Right lobe of liver (tissue), 6 donors: ENCODE measurements at regions not wholly inside any gene's neighbourhood (a gene's known extent, or its start where the extent isn't known, plus 50 kb on each side); places are given as distances from the start of the nearest gene placed in this dataset.

Source experiments
- ATAC-seq, 4 donors: fragments of 200-7000 bp; cut with Tn5 transposase; one replicate each; pipeline ENCODE4 v1.9.1; 2020; ENCODE audit warnings: mild to moderate bottlenecking in 4 of 4, moderate library complexity in 4 of 4
- DNase-seq, 3 donors: peaks; one replicate each; pipeline ENCODE4 v3.0.0-alpha.2; 2020
- H3K27ac ChIP-seq, 3 donors: fragments of 200-600 bp; one replicate each; pipeline ENCODE4 v1.8.0; 2022
- H3K27me3 ChIP-seq, 2 donors: fragments of 200-600 bp; one replicate each; pipeline ENCODE4 v1.8.0; 2022
- H3K36me3 ChIP-seq, 4 donors: fragments of 200-600 bp; sonication (generic) in 1 of 4; one replicate each; pipeline versions ENCODE4 v1.5.1 to v1.8.0; 2017 to 2022; ENCODE audit warnings: control low read depth in 1 of 4
- H3K4me1 ChIP-seq, 4 donors: fragments of 200-600 bp; sonication (generic) in 1 of 4; one replicate each; pipeline versions ENCODE4 v1.5.1 to v1.8.0; 2017 to 2022; ENCODE audit warnings: control low read depth in 1 of 4
- H3K4me3 ChIP-seq, 3 donors: fragments of 200-600 bp; one replicate each; pipeline ENCODE4 v1.8.0; 2022
- H3K9me3 ChIP-seq, 4 donors: fragments of 200-600 bp; sonication (generic) in 1 of 4; one replicate each; pipeline versions ENCODE4 v1.5.1 to v1.8.0; 2017 to 2022; ENCODE audit warnings: control low read depth in 1 of 4
- CTCF ChIP-seq, 4 donors: fragments of 200-600 bp in 3 of 4; fragments of 450-650 bp in 1 of 4; IDR thresholded peaks; one replicate each; pipeline versions ENCODE4 v1.5.1 to v1.8.0; 2016 to 2022; ENCODE audit warnings: antibody characterized with exemption in 4 of 4, mild to moderate bottlenecking in 2 of 4
- POLR2A ChIP-seq: fragments of 450-650 bp; IDR thresholded peaks from one replicate; pipeline ENCODE4 v1.6.1; 2017; ENCODE audit warnings: antibody characterized with exemption, mild to moderate bottlenecking
- WGBS: methylation state at CpG from one replicate; pipeline ENCODE4 v1.1.6; 2018; ENCODE audit warnings: low coverage, low lambda C conversion rate; ENCODE audit not compliant: insufficient coverage; ENCODE audit errors: missing lambda C conversion rate; 5-methylcytosine and 5-hydroxymethylcytosine counted together
- intact Hi-C, 2 donors: fragments of 100-400 bp; cut with DNase I; formaldehyde crosslinking; loops; one replicate each; pipeline versions ENCODE4 v1.11.2 to v1.14.1; 2022
- donor health status: DM: no; HTN: yes; CAD: no.
- donor health status: DM: no; HTN: no; CAD: no.
- donor health status: DM: no; HTN: no; CAD: no.
- donor health status: DM: no; HTN: yes; CAD: no.
- donor health status: DM: no; HTN: yes; CAD: no.

DNA sequence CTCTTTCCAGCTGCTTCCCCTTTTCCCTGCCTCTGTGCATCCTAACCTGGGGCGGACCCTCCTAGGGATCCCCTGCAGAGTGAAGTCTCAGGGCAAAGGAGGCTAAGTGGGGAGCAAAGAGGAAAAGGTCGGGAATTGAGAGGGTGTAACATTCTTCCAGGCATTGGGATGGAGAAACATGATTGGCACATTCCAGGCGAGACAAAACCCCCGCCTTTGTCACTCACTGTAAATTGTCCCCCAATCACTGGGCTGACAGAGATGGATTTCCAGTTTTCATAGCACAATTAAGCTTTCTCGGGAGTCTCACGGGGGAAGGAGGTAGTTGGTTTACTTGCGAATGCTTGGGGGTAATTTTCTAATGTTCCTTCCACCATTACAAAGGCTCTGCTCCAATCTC, 74.9 kb downstream of the MIAT start:
- Histone ChIP-seq H3K27ac (no peak overlapping the region), H3K4me1 (no peaks in the 10 kb centered on the region), H3K27me3 (no peaks in the 10 kb centered on the region), H3K36me3 (no peaks in the 10 kb centered on the region), H3K4me3 (no peak overlapping the region), H3K9me3 (no peaks in the 10 kb centered on the region)
- intact Hi-C loops: no loop called here
- WGBS: 92% methylated on average over 5 of the region's 7 CpGs
- TF ChIP-seq POLR2A (no peak), CTCF (IDR thresholded peaks at IDR 0.05) (no peak)
- no peak for DNase-seq
- ATAC-seq: no peak

DNA sequence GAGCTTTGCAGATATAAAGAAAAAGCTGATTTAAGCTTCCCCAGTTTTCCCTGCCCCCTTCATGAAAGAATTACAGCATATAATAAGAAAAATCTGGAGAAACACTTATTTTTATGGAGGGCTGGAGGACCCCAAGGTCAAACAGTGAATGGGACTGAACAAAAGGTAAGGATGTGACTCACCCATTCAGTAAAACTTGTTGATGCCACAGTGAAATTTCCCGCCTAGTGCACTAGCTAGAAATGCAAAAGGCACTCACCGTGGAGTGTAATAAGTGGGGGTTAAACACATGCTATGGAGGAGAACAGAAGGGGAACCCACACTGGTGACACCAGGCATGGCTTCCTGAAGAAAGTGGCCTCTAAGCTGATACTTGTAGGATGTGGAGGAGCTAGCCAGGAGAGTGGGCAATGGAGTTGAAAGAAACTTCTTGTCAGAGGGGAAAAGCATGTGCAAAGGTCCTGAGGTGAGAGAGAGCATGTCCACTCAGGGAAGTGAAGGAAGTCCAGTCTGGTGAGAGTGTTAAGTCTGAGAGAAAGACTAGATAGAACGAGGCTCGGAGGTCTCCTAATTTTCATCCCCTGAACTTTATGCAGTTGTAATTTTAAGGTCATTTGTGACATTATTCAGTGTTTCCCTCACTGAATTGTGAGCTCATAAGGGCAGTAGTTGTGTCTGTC, 77.1 kb downstream of the MIAT start:
- H3K36me3 ChIP-seq: no peaks in the 10 kb centered on the region
- no peaks in the 10 kb centered on the region for H3K27me3 ChIP-seq
- DNase-seq (no peak), ATAC-seq (no peak)
- no peak overlapping the region for H3K4me3 ChIP-seq
- no peak overlapping the region for H3K27ac ChIP-seq
- no peaks in the 10 kb centered on the region for H3K4me1 ChIP-seq
- no peaks in the 10 kb centered on the region for H3K9me3 ChIP-seq
- WGBS: 94% methylated on average over 4 of the region's 4 CpGs
- intact Hi-C loops: no loop called here
- TF ChIP-seq POLR2A (no peak), CTCF (IDR thresholded peaks at IDR 0.05) (no peak)

DNA sequence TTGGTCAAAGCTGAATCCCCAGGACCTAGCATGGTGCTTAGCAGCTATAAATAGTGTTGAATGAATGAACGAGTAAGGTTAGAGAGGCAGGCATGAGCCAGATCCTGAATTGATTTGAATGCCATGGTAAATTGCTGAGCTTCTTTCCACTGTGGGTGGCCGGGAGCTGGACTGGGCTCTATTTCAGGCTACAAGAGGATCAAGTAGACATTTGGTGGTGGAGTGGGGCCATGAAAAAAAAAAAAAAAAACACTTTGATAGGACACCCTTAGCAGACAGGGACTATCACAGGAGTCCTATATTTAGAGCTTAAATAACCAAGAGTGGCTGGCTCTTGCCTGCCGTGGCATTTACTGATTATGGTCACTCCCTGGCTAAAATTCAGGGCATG, 77.6 kb downstream of the MIAT start:
- H3K9me3 ChIP-seq: no peaks in the 10 kb centered on the region
- H3K27ac ChIP-seq: no peak overlapping the region
- no peak overlapping the region for H3K4me3 ChIP-seq
- TF ChIP-seq POLR2A (no peak), CTCF (IDR thresholded peaks at IDR 0.05) (no peak)
- WGBS: 82% methylated on average over 2 of the region's 3 CpGs
- H3K36me3 ChIP-seq: no peaks in the 10 kb centered on the region
- intact Hi-C loops: no loop called here
- H3K27me3 ChIP-seq: no peaks in the 10 kb centered on the region
- DNase-seq: no peak
- no peaks in the 10 kb centered on the region for H3K4me1 ChIP-seq
- ATAC-seq: no peak

DNA sequence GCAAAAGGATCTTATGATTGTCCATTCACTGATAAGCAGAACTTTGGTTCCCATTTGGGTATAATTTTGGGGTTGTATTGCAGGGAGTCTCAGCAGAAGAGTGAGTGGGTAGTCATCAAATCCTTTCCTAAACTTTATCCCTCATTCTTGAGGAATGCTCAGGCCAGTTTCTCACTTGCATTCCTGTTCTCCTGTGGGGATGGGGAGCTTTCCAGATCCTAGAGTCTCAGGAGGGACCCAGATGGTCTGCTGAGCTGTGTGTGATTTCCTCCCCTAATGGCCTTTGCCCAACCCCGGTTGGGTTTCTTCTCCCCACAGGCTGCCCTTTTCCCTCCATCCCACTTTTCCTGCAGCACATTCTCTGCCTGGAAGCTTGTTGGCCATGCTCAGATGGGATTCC, 79.9 kb downstream of the MIAT start:
- Histone ChIP-seq H3K9me3 (no peaks in the 10 kb centered on the region), H3K27me3 (no peaks in the 10 kb centered on the region), H3K4me1 (no peaks in the 10 kb centered on the region), H3K36me3 (no peaks in the 10 kb centered on the region), H3K27ac (no peak overlapping the region), H3K4me3 (no peak overlapping the region)
- DNase-seq (no peak), ATAC-seq (no peak)
- intact Hi-C loops: no loop called here
- 86% methylated on average over 1 of the region's 1 CpG for WGBS
- TF ChIP-seq POLR2A: no peak
- TF ChIP-seq CTCF (IDR thresholded peaks at IDR 0.05): no peak

GRCh38 chr22:26740253-26740652, 82.9 kb downstream of the MIAT start:
- no peak for ATAC-seq
- no peaks in the 10 kb centered on the region for H3K36me3 ChIP-seq
- no peak overlapping the region for H3K27ac ChIP-seq
- H3K9me3 ChIP-seq: no peaks in the 10 kb centered on the region
- 61% methylated on average over 5 of the region's 9 CpGs for WGBS
- intact Hi-C loops: no loop called here
- H3K4me3 ChIP-seq: no peak overlapping the region
- H3K27me3 ChIP-seq: no peaks in the 10 kb centered on the region
- no peak for DNase-seq
- TF ChIP-seq POLR2A (no peak), CTCF (IDR thresholded peaks at IDR 0.05) (no peak)
- H3K4me1 ChIP-seq: no peaks in the 10 kb centered on the region
